IMR-90 (cell line): ENCODE measurements at regions not wholly inside any gene's neighbourhood (a gene's known extent, or its start where the extent isn't known, plus 50 kb on each side); places are given as distances from the start of the nearest gene placed in this dataset.

ENCODE experiments used
- ATAC-seq: fragments of 200-7000 bp; cut with Tn5 transposase; 2 replicates; pipeline ENCODE4 v1.9.1; 2020; ENCODE audit warnings: low read depth, mild to moderate bottlenecking, moderate library complexity
- BruUV-seq: library from RNA; stranded (reverse); fragments of 400-500 nt; replicated peaks from 2 replicates; lab custom pipeline; 2021; lab: Mats Ljungman, UMichigan
- CTCF ChIA-PET: fragments of 300-600 bp; formaldehyde crosslinking; extraction: SDS; loops from one replicate; lab custom pipeline; 2021; ENCODE audit warnings: antibody characterized with exemption; lab: Yijun Ruan, JAX
- POLR2A ChIA-PET: fragments of 300-600 bp; sonication (Branson Sonifier 250); formaldehyde crosslinking; loops from one replicate; lab custom pipeline; 2022; ENCODE audit warnings: antibody characterized with exemption; ENCODE audit not compliant: unreplicated experiment; lab: Charles Lee
- DNase-seq: peaks from one replicate; pipeline ENCODE4 v3.0.0; 2013
- H2AFZ ChIP-seq: replicated peaks from 2 replicates; pipeline ENCODE3; 2013; ENCODE audit warnings: low read length, mild to moderate bottlenecking; ENCODE audit not compliant: poor library complexity
- H2AK5ac ChIP-seq: 2 replicates; pipeline ENCODE4 v1.6.1; 2013; ENCODE audit warnings: low read depth, low read length, inconsistent platforms
- H2AK9ac ChIP-seq: replicated peaks from 2 replicates; pipeline ENCODE3; 2013; ENCODE audit warnings: mild to moderate bottlenecking, low read depth, low read length, moderate library complexity; ENCODE audit not compliant: poor library complexity
- H2BK120ac ChIP-seq: 2 replicates; pipeline ENCODE4 v1.6.1; 2013; ENCODE audit warnings: low read depth, low read length, inconsistent platforms
- H2BK15ac ChIP-seq: 3 replicates; pipeline ENCODE4 v1.6.1; 2013; ENCODE audit warnings: low read depth, low read length, inconsistent platforms
- H2BK20ac ChIP-seq: 2 replicates; pipeline ENCODE4 v1.6.1; 2013; ENCODE audit warnings: low read depth, mild to moderate bottlenecking, inconsistent platforms, low read length, moderate library complexity
- H2BK5ac ChIP-seq: 2 replicates; pipeline ENCODE4 v1.6.1; 2013; ENCODE audit warnings: mild to moderate bottlenecking, low read depth, low read length, inconsistent platforms; ENCODE audit not compliant: poor library complexity, severe bottlenecking
- H3K14ac ChIP-seq: replicated peaks from 2 replicates; pipeline ENCODE4 v1.6.1; 2013; ENCODE audit warnings: low read depth, low read length, inconsistent platforms
- H3K18ac ChIP-seq: 2 replicates; pipeline ENCODE4 v1.6.1; 2013; ENCODE audit warnings: low read depth, low read length, control low read depth
- H3K23ac ChIP-seq: 2 replicates; pipeline ENCODE4 v1.6.1; 2013; ENCODE audit warnings: low read depth, low read length, inconsistent platforms
- H3K27ac ChIP-seq: 2 replicates; pipeline ENCODE4 v1.5.1; 2013; ENCODE audit warnings: mild to moderate bottlenecking, control low read depth, low read length; ENCODE audit not compliant: insufficient read depth
- H3K27me3 ChIP-seq: 2 replicates; pipeline ENCODE4 v1.6.1; 2013; ENCODE audit warnings: low read length; ENCODE audit not compliant: control insufficient read depth, insufficient read depth
- H3K36me3 ChIP-seq: 2 replicates; pipeline ENCODE4 v1.6.1; 2013; ENCODE audit warnings: low read length, mixed read lengths; ENCODE audit not compliant: control insufficient read depth, insufficient read depth
- H3K4ac ChIP-seq: 2 replicates; pipeline ENCODE4 v1.6.1; 2013; ENCODE audit warnings: low read depth, low read length, inconsistent platforms
- H3K4me1 ChIP-seq: 2 replicates; pipeline ENCODE4 v1.6.1; 2013; ENCODE audit warnings: low read length, mixed read lengths; ENCODE audit not compliant: control insufficient read depth, insufficient read depth
- H3K4me2 ChIP-seq: 2 replicates; pipeline ENCODE4 v1.6.1; 2013; ENCODE audit warnings: low read depth, mild to moderate bottlenecking, control low read depth, low read length, moderate library complexity
- H3K4me3 ChIP-seq: 2 replicates; pipeline ENCODE4 v1.5.1; 2013; ENCODE audit warnings: low read depth, mild to moderate bottlenecking, control low read depth, low read length, moderate library complexity; ENCODE audit not compliant: insufficient read depth
- H3K56ac ChIP-seq: 2 replicates; pipeline ENCODE4 v1.6.1; 2013; ENCODE audit warnings: low read length, inconsistent platforms; ENCODE audit not compliant: insufficient read depth; ENCODE audit errors: extremely low read depth
- H3K79me1 ChIP-seq, 2 experiments: 2 replicates each; pipeline ENCODE4 v1.6.1; 2013; ENCODE audit warnings: low read length in 2 of 2, inconsistent platforms in 1 of 2, low read depth in 1 of 2
- H3K9ac ChIP-seq: 2 replicates; pipeline ENCODE4 v1.6.1; 2013; ENCODE audit warnings: low read depth, low read length, control low read depth
- H3K9me1 ChIP-seq: 2 replicates; pipeline ENCODE4 v1.6.1; 2013; ENCODE audit warnings: low read length, inconsistent platforms; ENCODE audit not compliant: insufficient read depth
- H3K9me3 ChIP-seq: 2 replicates; pipeline ENCODE4 v1.6.1; 2013; ENCODE audit warnings: low read length; ENCODE audit not compliant: control insufficient read depth, insufficient read depth
- H4K20me1 ChIP-seq: 2 replicates; pipeline ENCODE4 v1.6.1; 2013; ENCODE audit warnings: low read length, inconsistent platforms; ENCODE audit not compliant: insufficient read depth
- H4K5ac ChIP-seq: 2 replicates; pipeline ENCODE4 v1.6.1; 2013; ENCODE audit warnings: mild to moderate bottlenecking, low read depth, low read length, control low read depth
- H4K8ac ChIP-seq, 2 experiments: 2 replicates each; pipeline ENCODE4 v1.6.1; 2013; ENCODE audit warnings: low read depth in 2 of 2, low read length in 2 of 2, control low read depth in 1 of 2, inconsistent platforms in 1 of 2
- H4K91ac ChIP-seq: 2 replicates; pipeline ENCODE4 v1.6.1; 2013; ENCODE audit warnings: low read depth, low read length, inconsistent platforms; ENCODE audit not compliant: insufficient read depth
- BHLHE40 ChIP-seq: fragments of 150-350 bp; IDR thresholded peaks from 2 replicates; pipeline ENCODE4 v1.6.1; 2016; ENCODE audit warnings: mild to moderate bottlenecking, low read depth, low read length
- CEBPB ChIP-seq: IDR thresholded peaks from 2 replicates; pipeline ENCODE4 v1.6.1; 2012; ENCODE audit warnings: low read depth, low read length, improper control_type of control experiment
- CHD1 ChIP-seq: IDR thresholded peaks from 2 replicates; pipeline ENCODE4 v1.6.1; 2012; ENCODE audit warnings: low read depth, low read length, improper control_type of control experiment
- ELK1 ChIP-seq: fragments of 150-350 bp; IDR thresholded peaks from 2 replicates; pipeline ENCODE4 v1.6.1; 2016; ENCODE audit warnings: low read depth, mild to moderate bottlenecking, low read length, moderate library complexity, borderline replicate concordance
- FOS ChIP-seq: fragments of 150-350 bp; IDR thresholded peaks from 2 replicates; pipeline ENCODE4 v1.6.1; 2016; ENCODE audit warnings: low read depth, low read length
- MAFK ChIP-seq: IDR thresholded peaks from 2 replicates; pipeline ENCODE4 v1.6.1; 2012; ENCODE audit warnings: low read depth, low read length, improper control_type of control experiment
- MAZ ChIP-seq: IDR thresholded peaks from 2 replicates; pipeline ENCODE4 v1.6.1; 2012; ENCODE audit warnings: low read depth, mild to moderate bottlenecking, low read length, improper control_type of control experiment, moderate library complexity, borderline replicate concordance
- MXI1 ChIP-seq: IDR thresholded peaks from 2 replicates; pipeline ENCODE4 v1.6.1; 2012; ENCODE audit warnings: low read depth, mild to moderate bottlenecking, low read length, moderate library complexity, borderline replicate concordance
- NFE2L2 ChIP-seq: fragments of 150-350 bp; IDR thresholded peaks from 2 replicates; pipeline ENCODE4 v1.6.1; 2016; ENCODE audit warnings: low read depth, mild to moderate bottlenecking, low read length
- POLR2A ChIP-seq: IDR thresholded peaks from 2 replicates; pipeline ENCODE4 v1.6.1; 2012; ENCODE audit warnings: mild to moderate bottlenecking, low read depth, low read length
- RAD21 ChIP-seq: IDR thresholded peaks from 2 replicates; pipeline ENCODE4 v1.6.1; 2012; ENCODE audit warnings: low read length, improper control_type of control experiment
- RCOR1 ChIP-seq: IDR thresholded peaks from 2 replicates; pipeline ENCODE4 v1.6.1; 2012; ENCODE audit warnings: mild to moderate bottlenecking, low read length, improper control_type of control experiment; ENCODE audit not compliant: insufficient replicate concordance
- RFX5 ChIP-seq: IDR thresholded peaks from 2 replicates; pipeline ENCODE4 v1.8.0; 2012; ENCODE audit warnings: low read depth, mild to moderate bottlenecking, low read length, moderate library complexity
- SMC3 ChIP-seq: fragments of 150-350 bp; IDR thresholded peaks from 2 replicates; pipeline ENCODE4 v1.6.1; 2016; ENCODE audit warnings: low read depth, mild to moderate bottlenecking, antibody characterized with exemption, low read length, moderate library complexity
- WGBS, 2 experiments: methylation state at CpG; one replicate each; pipeline versions ENCODE4 v1.1.5 to v1.1.7; 2013; ENCODE audit warnings: missing lambda C conversion rate in 2 of 2; ENCODE audit not compliant: insufficient read length in 1 of 2; ENCODE audit errors: extremely low coverage in 2 of 2; 5-methylcytosine and 5-hydroxymethylcytosine counted together
- dilution Hi-C: fragments of 300-500 bp; cut with HindIII; formaldehyde crosslinking; loops from one replicate; pipeline ENCODE4 v1.14.3; 2018; ENCODE audit warnings: low sequenced_read_pairs; ENCODE audit not compliant: unreplicated experiment
- in situ Hi-C: fragments of 300-500 bp; cut with MboI; formaldehyde crosslinking; loops from 3 replicates; pipeline ENCODE4 v1.14.3; 2019; ENCODE audit warnings: low sequenced_read_pairs, inconsistent platforms, mixed read lengths
- intact Hi-C: fragments of 100-400 bp; cut with micrococcal nuclease; formaldehyde crosslinking; loops from 2 replicates; pipeline ENCODE4 v1.10.0; 2022
- TF ChIP-seq, protein P1 (sequence below): conservative IDR thresholded peaks from 2 replicates; pipeline ENCODE4 v1.5.1; 2012; ENCODE audit warnings: mild to moderate bottlenecking, low read depth, low read length, improper control_type of control experiment
- TF ChIP-seq, protein P2 (sequence below): fragments of 150-350 bp; IDR thresholded peaks from 2 replicates; pipeline ENCODE4 v1.6.1; 2017; ENCODE audit warnings: mild to moderate bottlenecking, antibody characterized with exemption, low read length, low read depth

- H3K9me3 ChIP-seq: no peaks in the 10 kb centered on the region
- BruUV-seq: no TSS peak
- ChIA-PET CTCF (interaction anchor here (1.2 kb wide), 1 partner anchor 12 kb away, joined by 4 read pairs; no protein-coding TSS in a partner anchor), POLR2A (no interaction called here)
- no peaks in the 10 kb centered on the region for H3K36me3 ChIP-seq
- no peak overlapping the region for H2BK5ac ChIP-seq
- H3K79me1 ChIP-seq: no peaks in the 10 kb centered on the region
- in situ Hi-C loops: no loop called here
- no peaks in the 10 kb centered on the region for H3K4me1 ChIP-seq
- H3K4me2 ChIP-seq: no peak overlapping the region
- H2BK15ac ChIP-seq: no peak overlapping the region
- no peak for DNase-seq
- no peak overlapping the region for H3K56ac ChIP-seq
- no peak overlapping the region for H4K91ac ChIP-seq
- peaks cover 41% of the 10 kb centered on the region for H3K27me3 ChIP-seq
- H2AK5ac ChIP-seq: no peak overlapping the region
- TF ChIP-seq ELK1: no peak
- no peak for TF ChIP-seq CEBPB
- TF ChIP-seq CHD1: no peak
- TF ChIP-seq NFE2L2: no peak
- TF ChIP-seq MAFK: no peak
- TF ChIP-seq, protein P1, sequence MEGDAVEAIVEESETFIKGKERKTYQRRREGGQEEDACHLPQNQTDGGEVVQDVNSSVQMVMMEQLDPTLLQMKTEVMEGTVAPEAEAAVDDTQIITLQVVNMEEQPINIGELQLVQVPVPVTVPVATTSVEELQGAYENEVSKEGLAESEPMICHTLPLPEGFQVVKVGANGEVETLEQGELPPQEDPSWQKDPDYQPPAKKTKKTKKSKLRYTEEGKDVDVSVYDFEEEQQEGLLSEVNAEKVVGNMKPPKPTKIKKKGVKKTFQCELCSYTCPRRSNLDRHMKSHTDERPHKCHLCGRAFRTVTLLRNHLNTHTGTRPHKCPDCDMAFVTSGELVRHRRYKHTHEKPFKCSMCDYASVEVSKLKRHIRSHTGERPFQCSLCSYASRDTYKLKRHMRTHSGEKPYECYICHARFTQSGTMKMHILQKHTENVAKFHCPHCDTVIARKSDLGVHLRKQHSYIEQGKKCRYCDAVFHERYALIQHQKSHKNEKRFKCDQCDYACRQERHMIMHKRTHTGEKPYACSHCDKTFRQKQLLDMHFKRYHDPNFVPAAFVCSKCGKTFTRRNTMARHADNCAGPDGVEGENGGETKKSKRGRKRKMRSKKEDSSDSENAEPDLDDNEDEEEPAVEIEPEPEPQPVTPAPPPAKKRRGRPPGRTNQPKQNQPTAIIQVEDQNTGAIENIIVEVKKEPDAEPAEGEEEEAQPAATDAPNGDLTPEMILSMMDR: no peak
- no peak for TF ChIP-seq FOS
- no peak for TF ChIP-seq RFX5
- TF ChIP-seq MAZ: no peak
- TF ChIP-seq, protein P2, sequence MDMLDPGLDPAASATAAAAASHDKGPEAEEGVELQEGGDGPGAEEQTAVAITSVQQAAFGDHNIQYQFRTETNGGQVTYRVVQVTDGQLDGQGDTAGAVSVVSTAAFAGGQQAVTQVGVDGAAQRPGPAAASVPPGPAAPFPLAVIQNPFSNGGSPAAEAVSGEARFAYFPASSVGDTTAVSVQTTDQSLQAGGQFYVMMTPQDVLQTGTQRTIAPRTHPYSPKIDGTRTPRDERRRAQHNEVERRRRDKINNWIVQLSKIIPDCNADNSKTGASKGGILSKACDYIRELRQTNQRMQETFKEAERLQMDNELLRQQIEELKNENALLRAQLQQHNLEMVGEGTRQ: no peak
- TF ChIP-seq RCOR1: no peak
- no peak for TF ChIP-seq SMC3
- no peak for TF ChIP-seq POLR2A
- no peak for TF ChIP-seq MXI1
- TF ChIP-seq BHLHE40: no peak
- no peak for TF ChIP-seq RAD21
- no peak overlapping the region for H2AK9ac ChIP-seq
- dilution Hi-C loops: no loop called here
- no peak overlapping the region for H4K8ac ChIP-seq
- intact Hi-C loops: no loop called here
- no peak overlapping the region for H3K4me3 ChIP-seq
- no peak overlapping the region for H4K5ac ChIP-seq
- H2BK120ac ChIP-seq: no peak overlapping the region
- H3K14ac ChIP-seq: no peak overlapping the region
- no peak overlapping the region for H3K18ac ChIP-seq
- no CpG with 5 or more reads among the region's 2 CpGs for WGBS, 2 experiments
- H2BK20ac ChIP-seq: no peak overlapping the region
- ATAC-seq: no peak
- no peak overlapping the region for H3K9ac ChIP-seq
- H3K4ac ChIP-seq: no peak overlapping the region
- no peak overlapping the region for H3K23ac ChIP-seq
- no peaks in the 10 kb centered on the region for H4K20me1 ChIP-seq
- no peak overlapping the region for H3K27ac ChIP-seq
- H3K9me1 ChIP-seq: no peaks in the 10 kb centered on the region
- no peak overlapping the region for H2AFZ ChIP-seq
These were observed 176.4 kb downstream of the OPA1 start for GRCh38 chr3:193769437-193769836.
